Psoas muscle (tissue), 7 donors: ENCODE measurements at regions not wholly inside any gene's neighbourhood (a gene's known extent, or its start where the extent isn't known, plus 50 kb on each side); places are given as distances from the start of the nearest gene placed in this dataset.

Source experiments
- ATAC-seq, 4 donors: fragments of 200-7000 bp; cut with Tn5 transposase; one replicate each; pipeline ENCODE4 v1.9.1; 2020; ENCODE audit warnings: moderate library complexity in 3 of 4, mild to moderate bottlenecking in 2 of 4
- DNase-seq, 2 donors: peaks; one replicate each; pipeline ENCODE4 v3.0.0-alpha.2; 2020
- H3K27ac ChIP-seq: fragments of 200-600 bp; one replicate; pipeline ENCODE4 v1.8.0; 2022
- H3K27me3 ChIP-seq, 3 donors: fragments of 200-600 bp in 1 of 3; one replicate each; pipeline versions ENCODE4 v1.6.1 to v1.8.0; 2013 to 2022; ENCODE audit warnings: low read length in 2 of 3, mild to moderate bottlenecking in 2 of 3, moderate library complexity in 1 of 3; ENCODE audit not compliant: insufficient read depth in 3 of 3
- H3K36me3 ChIP-seq, 2 donors: fragments of 200-600 bp in 1 of 2; one replicate each; pipeline versions ENCODE4 v1.6.1 to v1.8.0; 2013 to 2022; ENCODE audit warnings: low read depth in 1 of 2, mild to moderate bottlenecking in 1 of 2, moderate library complexity in 1 of 2; ENCODE audit not compliant: insufficient read depth in 1 of 2
- H3K4me1 ChIP-seq: fragments of 200-600 bp; one replicate; pipeline ENCODE4 v1.8.0; 2022
- H3K4me3 ChIP-seq: fragments of 200-600 bp; one replicate; pipeline ENCODE4 v1.8.0; 2022; ENCODE audit warnings: mild to moderate bottlenecking
- H3K9me3 ChIP-seq: fragments of 200-600 bp; one replicate; pipeline ENCODE4 v1.8.0; 2022
- CTCF ChIP-seq: fragments of 200-600 bp; IDR thresholded peaks from one replicate; pipeline ENCODE4 v1.8.0; 2022; ENCODE audit warnings: antibody characterized with exemption
- WGBS, 3 donors: extraction: QIAGEN DNeasy Blood & Tissue Kit; methylation state at CpG; one replicate each; pipeline versions ENCODE4 v1.1.6 to v1.1.7; 2013; 5-methylcytosine and 5-hydroxymethylcytosine counted together
- intact Hi-C, 2 donors: fragments of 100-400 bp; cut with DNase I; formaldehyde crosslinking; loops; one replicate each; pipeline versions ENCODE4 v1.11.0 to v1.14.2; 2022
- donor health status: healthy with polysubstance abuse.
- donor health status: DM: no; HTN: no; CAD: no; lungs with moderate emphysema.
- donor health status: Bipolar disorder and iron deficiency.
- donor health status: healthy.
- donor health status: DM: yes; HTN: yes; CAD: no.
- donor health status: DM: no; HTN: no; CAD: no.
- donor health status: DM: yes; HTN: yes; CAD: no.

- Histone ChIP-seq H3K27ac (no peak overlapping the region), H3K9me3 (no peaks in the 10 kb centered on the region), H3K4me1 (no peaks in the 10 kb centered on the region), H3K4me3 (no peak overlapping the region), H3K36me3 (no peaks in the 10 kb centered on the region), H3K27me3 (no peaks in the 10 kb centered on the region)
- TF ChIP-seq CTCF, result no peak
- 46 to 50% (median 47%) methylated on average over 2 of the region's 2 CpGs for WGBS, 3 donors
- intact Hi-C loops, result no loop called here
- no peak for DNase-seq
- ATAC-seq, result no peak
Observed at GRCh38 chr6:88445188-88445965, 279.2 kb upstream of the CNR1 start.

- no peaks in the 10 kb centered on the region for H3K27me3 ChIP-seq
- DNase-seq (no peak), ATAC-seq (no peak)
- intact Hi-C loops, result no loop called here
- no peak overlapping the region for H3K4me3 ChIP-seq
- H3K36me3 ChIP-seq, result no peaks in the 10 kb centered on the region
- no peaks in the 10 kb centered on the region for H3K9me3 ChIP-seq
- H3K4me1 ChIP-seq, result no peaks in the 10 kb centered on the region
- no peak overlapping the region for H3K27ac ChIP-seq
- TF ChIP-seq CTCF, result no peak
- WGBS, 3 donors, result 87 to 94% (median 94%) methylated on average over 1 of the region's 1 CpG
Observed at GRCh38 chr6:88443554-88443953, 277.4 kb upstream of the CNR1 start.

GRCh38 chr6:88442737-88443136, 276.6 kb upstream of the CNR1 start:
- Histone ChIP-seq H3K4me3 (no peak overlapping the region), H3K4me1 (no peaks in the 10 kb centered on the region), H3K27ac (no peak overlapping the region), H3K36me3 (no peaks in the 10 kb centered on the region), H3K9me3 (no peaks in the 10 kb centered on the region), H3K27me3 (no peaks in the 10 kb centered on the region)
- ATAC-seq (no peak), DNase-seq (no peak)
- WGBS, 3 donors, result 82 to 84% (median 82%) methylated on average over 4 of the region's 4 CpGs
- intact Hi-C loops, result no loop called here
- TF ChIP-seq CTCF, result no peak

DNA sequence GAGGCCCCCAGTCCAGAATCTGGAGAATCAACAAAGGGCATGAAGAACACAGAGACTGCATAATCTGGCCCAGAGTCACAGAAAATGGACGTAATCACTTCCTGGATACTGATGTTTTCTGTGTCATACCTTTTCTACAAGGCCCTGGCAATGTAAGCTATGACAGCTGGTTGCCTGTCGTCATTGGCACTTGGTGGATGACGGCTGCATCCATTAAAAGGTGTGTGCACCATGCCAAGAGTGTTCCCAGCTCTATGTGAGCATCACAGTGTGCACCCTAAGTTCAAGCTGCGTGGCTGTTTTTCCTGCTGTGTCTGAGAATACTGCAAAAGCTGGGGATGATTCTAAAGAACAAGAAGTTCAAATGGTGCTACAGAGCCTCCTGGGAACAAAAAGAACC, 275.2 kb upstream of the CNR1 start:
- no peak for DNase-seq

More for the DNA sequence above, 275.2 kb upstream of the CNR1 start:
- Histone ChIP-seq H3K4me1 (no peaks in the 10 kb centered on the region), H3K27me3 (no peaks in the 10 kb centered on the region), H3K36me3 (no peaks in the 10 kb centered on the region), H3K4me3 (no peak overlapping the region), H3K9me3 (no peaks in the 10 kb centered on the region), H3K27ac (no peak overlapping the region)
- WGBS, 3 donors, result 40 to 60% (median 43%) methylated on average over 4 of the region's 4 CpGs
- no peak for ATAC-seq
- no peak for TF ChIP-seq CTCF
- intact Hi-C loops, result no loop called here
